ENCODE measurements at regions not wholly inside any gene's neighbourhood (a gene's known extent, or its start where the extent isn't known, plus 50 kb on each side); places are given as distances from the start of the nearest gene placed in this dataset.

DNA sequence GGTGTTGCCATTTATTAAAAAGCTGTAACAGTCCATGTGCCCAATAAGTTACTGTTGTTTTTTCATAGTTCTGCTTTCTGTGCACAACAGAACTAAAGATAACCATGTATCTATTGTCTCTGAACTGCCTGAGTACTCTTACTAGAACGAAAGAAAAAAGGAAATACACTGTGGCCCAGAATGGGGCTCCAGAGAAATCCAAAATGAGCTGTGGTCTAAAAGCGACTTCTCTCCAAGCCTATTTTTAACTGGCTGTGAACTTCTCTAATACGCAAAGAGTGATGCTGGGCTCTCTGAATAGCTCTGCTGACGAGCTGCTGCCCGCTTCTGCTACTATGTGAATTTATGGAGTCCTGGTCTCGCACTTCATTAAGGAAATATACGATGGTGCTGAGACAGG, 56.2 kb upstream of the LPP start:
- Histone ChIP-seq H3K9ac (ENCODE audit: insufficient read depth, low read length, poor library complexity, severe bottlenecking) (no peak overlapping the region), H3K4me3 (replicated peaks in 1 of 3; ENCODE audit: low read depth in 2 of 3, low read length in 3 of 3) (peak overlapping the region in 1 of 3 experiments; percentile 7), H3K36me3 (replicated peaks in 1 of 2; ENCODE audit: control insufficient read depth in 1 of 2, insufficient read depth in 2 of 2, low read length in 2 of 2) (no peaks in the 10 kb centered on the region), H3K27me3 (ENCODE audit: control insufficient read depth in 2 of 2, insufficient read depth in 2 of 2, low read length in 2 of 2) (no peaks in the 10 kb centered on the region), H3K9me3 (replicated peaks in 1 of 2; ENCODE audit: control insufficient read depth in 1 of 2, insufficient read depth in 1 of 2, low read length in 2 of 2) (peaks cover 11 to 12% of the 10 kb centered on the region in 2 donors), H3K79me2 (ENCODE audit: insufficient read depth, low read length) (no peaks in the 10 kb centered on the region), H3K4me2 (replicated peaks; ENCODE audit: extremely low read depth, low read length, poor library complexity, severe bottlenecking) (no peak overlapping the region), H3K4me1 (ENCODE audit: control insufficient read depth in 1 of 2, insufficient read depth in 2 of 2, low read length in 2 of 2) (peaks cover 7 to 12% of the 10 kb centered on the region in 2 donors), H2AFZ (ENCODE audit: insufficient read depth, low read depth, low read length, poor library complexity, severe bottlenecking) (no peak overlapping the region), H3K27ac (ENCODE audit: low read depth in 1 of 2, low read length in 2 of 2) (peak overlapping the region in 1 of 2 donors; percentile 10), H4K20me1 (ENCODE audit: insufficient read depth, low read length) (no peaks in the 10 kb centered on the region)
- WGBS (ENCODE audit: insufficient coverage): no CpG with 5 or more reads among the region's 7 CpGs
- Mint-ChIP-seq H3K27ac (peak overlapping the region in 1 of 7 donors; percentile 80), H3K4me1 (peaks cover 11% of the 10 kb centered on the region), H3K9me3 (peaks cover 6 to 21% (median 17%) of the 10 kb centered on the region in 7 donors), H3K36me3 (no peaks in the 10 kb centered on the region), H3K4me3 (peak overlapping the region in 1 of 2 donors; percentile 69), H3K27me3 (ENCODE audit: low read depth in 3 of 3) (peaks cover 0 to 6% (median 2%) of the 10 kb centered on the region in 3 donors)
- peak; percentile 22 to 37 (median 25) for DNase-seq
- intact Hi-C loops (cut with micrococcal nuclease): no loop called here
- TF ChIP-seq, protein P1, sequence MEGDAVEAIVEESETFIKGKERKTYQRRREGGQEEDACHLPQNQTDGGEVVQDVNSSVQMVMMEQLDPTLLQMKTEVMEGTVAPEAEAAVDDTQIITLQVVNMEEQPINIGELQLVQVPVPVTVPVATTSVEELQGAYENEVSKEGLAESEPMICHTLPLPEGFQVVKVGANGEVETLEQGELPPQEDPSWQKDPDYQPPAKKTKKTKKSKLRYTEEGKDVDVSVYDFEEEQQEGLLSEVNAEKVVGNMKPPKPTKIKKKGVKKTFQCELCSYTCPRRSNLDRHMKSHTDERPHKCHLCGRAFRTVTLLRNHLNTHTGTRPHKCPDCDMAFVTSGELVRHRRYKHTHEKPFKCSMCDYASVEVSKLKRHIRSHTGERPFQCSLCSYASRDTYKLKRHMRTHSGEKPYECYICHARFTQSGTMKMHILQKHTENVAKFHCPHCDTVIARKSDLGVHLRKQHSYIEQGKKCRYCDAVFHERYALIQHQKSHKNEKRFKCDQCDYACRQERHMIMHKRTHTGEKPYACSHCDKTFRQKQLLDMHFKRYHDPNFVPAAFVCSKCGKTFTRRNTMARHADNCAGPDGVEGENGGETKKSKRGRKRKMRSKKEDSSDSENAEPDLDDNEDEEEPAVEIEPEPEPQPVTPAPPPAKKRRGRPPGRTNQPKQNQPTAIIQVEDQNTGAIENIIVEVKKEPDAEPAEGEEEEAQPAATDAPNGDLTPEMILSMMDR (IDR thresholded peaks at IDR 0.05): no peak

DNA sequence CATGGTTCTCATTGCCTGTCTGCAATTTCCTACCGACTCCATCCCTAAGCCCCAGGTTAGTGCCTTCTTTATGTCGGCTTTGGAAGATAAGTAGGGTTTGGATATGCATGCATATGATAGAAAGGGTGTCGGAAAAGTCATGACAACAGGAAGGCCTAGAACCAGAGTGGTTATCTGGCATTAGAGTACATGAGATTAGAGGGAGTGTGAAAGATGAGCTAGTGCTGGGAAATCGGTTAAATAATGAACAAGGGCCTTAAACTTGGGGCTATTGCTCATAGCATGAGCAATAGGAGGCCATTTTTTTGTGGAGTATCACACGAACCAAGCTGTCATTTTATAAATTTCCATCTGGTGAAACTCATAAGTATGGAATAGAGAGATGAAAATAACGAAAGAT, 54.0 kb upstream of the LPP start:
- DNase-seq: no peak
- TF ChIP-seq, protein P1 (IDR thresholded peaks at IDR 0.05): no peak
- Histone ChIP-seq H4K20me1 (ENCODE audit: insufficient read depth, low read length) (no peaks in the 10 kb centered on the region), H3K36me3 (replicated peaks in 1 of 2; ENCODE audit: control insufficient read depth in 1 of 2, insufficient read depth in 2 of 2, low read length in 2 of 2) (no peaks in the 10 kb centered on the region), H3K4me3 (replicated peaks in 1 of 3; ENCODE audit: low read depth in 2 of 3, low read length in 3 of 3) (no peak overlapping the region), H3K27ac (ENCODE audit: low read depth in 1 of 2, low read length in 2 of 2) (no peak overlapping the region), H3K27me3 (ENCODE audit: control insufficient read depth in 2 of 2, insufficient read depth in 2 of 2, low read length in 2 of 2) (no peaks in the 10 kb centered on the region), H3K9ac (ENCODE audit: insufficient read depth, low read length, poor library complexity, severe bottlenecking) (no peak overlapping the region), H3K9me3 (replicated peaks in 1 of 2; ENCODE audit: control insufficient read depth in 1 of 2, insufficient read depth in 1 of 2, low read length in 2 of 2) (peaks cover 11 to 12% of the 10 kb centered on the region in 2 donors), H2AFZ (ENCODE audit: insufficient read depth, low read depth, low read length, poor library complexity, severe bottlenecking) (no peak overlapping the region), H3K79me2 (ENCODE audit: insufficient read depth, low read length) (no peaks in the 10 kb centered on the region), H3K4me2 (replicated peaks; ENCODE audit: extremely low read depth, low read length, poor library complexity, severe bottlenecking) (no peak overlapping the region), H3K4me1 (ENCODE audit: control insufficient read depth in 1 of 2, insufficient read depth in 2 of 2, low read length in 2 of 2) (peaks cover 7 to 12% of the 10 kb centered on the region in 2 donors)
- Mint-ChIP-seq H3K4me3 (no peak overlapping the region), H3K9me3 (peaks cover 6 to 21% (median 17%) of the 10 kb centered on the region in 7 donors), H3K27ac (no peak overlapping the region), H3K27me3 (ENCODE audit: low read depth in 3 of 3) (peaks cover 0 to 6% (median 2%) of the 10 kb centered on the region in 3 donors), H3K36me3 (no peaks in the 10 kb centered on the region), H3K4me1 (peaks cover 11% of the 10 kb centered on the region)
- intact Hi-C loops (cut with micrococcal nuclease): no loop called here
- WGBS (ENCODE audit: insufficient coverage): 100% methylated on average over 4 of the region's 6 CpGs

Data from CD14-positive monocyte (primary cell).